NT2/D1 (cell line): ENCODE measurements at regions not wholly inside any gene's neighbourhood (a gene's known extent, or its start where the extent isn't known, plus 50 kb on each side); places are given as distances from the start of the nearest gene placed in this dataset.

Experiments
- YY1 ChIP-seq: IDR thresholded peaks from 2 replicates; pipeline ENCODE4 v1.6.1; 2011; ENCODE audit not compliant: insufficient read length, insufficient read depth
- ZNF274 ChIP-seq: IDR thresholded peaks from 2 replicates; pipeline ENCODE4 v1.6.1; 2011; ENCODE audit warnings: mild to moderate bottlenecking, low read depth, low read length

GRCh38 chr10:31745612-31746376 is 182.8 kb downstream of the ARHGAP12 start:
- TF ChIP-seq ZNF274 (no peak), YY1 (no peak)
